ENCODE measurements at regions not wholly inside any gene's neighbourhood (a gene's known extent, or its start where the extent isn't known, plus 50 kb on each side); places are given as distances from the start of the nearest gene placed in this dataset.

DNA sequence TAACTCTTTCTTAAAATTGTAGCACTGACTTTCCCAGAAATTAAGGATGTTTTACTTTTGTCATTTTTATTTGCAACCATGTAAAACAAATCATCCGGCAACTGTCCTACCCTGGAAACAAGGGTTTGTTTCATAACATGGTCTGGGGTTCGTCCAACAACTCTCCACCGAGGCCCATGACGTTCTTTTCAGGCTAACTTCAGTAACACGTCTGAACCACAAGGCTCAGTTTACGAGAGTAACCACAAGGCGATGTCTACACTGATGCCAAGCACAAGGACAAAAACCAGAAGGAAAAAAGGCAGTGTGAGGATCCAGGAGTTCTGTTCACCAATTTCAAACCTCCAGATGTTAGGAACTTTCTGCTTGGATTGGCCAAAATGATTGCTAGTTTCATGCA, 546.1 kb downstream of the NTRK3 start:
- peak overlapping the region; percentile 52; the same call in 1 of the 2 replicates for H2AFZ ChIP-seq
- H3K27me3 Mint-ChIP-seq (ENCODE audit: insufficient read depth, low read depth, poor library complexity) = peaks cover 5% of the 10 kb centered on the region
- no peak overlapping the region for H3K4me2 ChIP-seq
- no peak overlapping the region for H3K27ac ChIP-seq (ENCODE audit: low read depth)
- DNase-seq (ENCODE audit: low spot score) (no peak), ATAC-seq (no peak)
- H3K79me2 ChIP-seq (replicated peaks; ENCODE audit: insufficient read depth) = no peaks in the 10 kb centered on the region
- H4K20me1 ChIP-seq (replicated peaks; ENCODE audit: insufficient read depth) = no peaks in the 10 kb centered on the region
- no peaks in the 10 kb centered on the region for H3K36me3 ChIP-seq (ENCODE audit: insufficient read depth)
- H3F3A ChIP-seq (replicated peaks; ENCODE audit: low read depth) = no peaks in the 10 kb centered on the region
- no peak overlapping the region for H3K27ac Mint-ChIP-seq
- no peaks in the 10 kb centered on the region; the same call in 2 of the 3 replicates for H3K4me1 Mint-ChIP-seq
- H3K36me3 Mint-ChIP-seq (ENCODE audit: low read depth) = no peaks in the 10 kb centered on the region
- TF ChIP-seq, protein P1, sequence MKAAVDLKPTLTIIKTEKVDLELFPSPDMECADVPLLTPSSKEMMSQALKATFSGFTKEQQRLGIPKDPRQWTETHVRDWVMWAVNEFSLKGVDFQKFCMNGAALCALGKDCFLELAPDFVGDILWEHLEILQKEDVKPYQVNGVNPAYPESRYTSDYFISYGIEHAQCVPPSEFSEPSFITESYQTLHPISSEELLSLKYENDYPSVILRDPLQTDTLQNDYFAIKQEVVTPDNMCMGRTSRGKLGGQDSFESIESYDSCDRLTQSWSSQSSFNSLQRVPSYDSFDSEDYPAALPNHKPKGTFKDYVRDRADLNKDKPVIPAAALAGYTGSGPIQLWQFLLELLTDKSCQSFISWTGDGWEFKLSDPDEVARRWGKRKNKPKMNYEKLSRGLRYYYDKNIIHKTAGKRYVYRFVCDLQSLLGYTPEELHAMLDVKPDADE (IDR thresholded peaks at IDR 0.05) = no peak
- TF ChIP-seq JUNB (IDR thresholded peaks at IDR 0.05; ENCODE audit: unreplicated experiment) = no peak
- no peak for TF ChIP-seq ZNF331 (CRISPR knock-in tag; IDR thresholded peaks at IDR 0.05; ENCODE audit: low read depth)
- TF ChIP-seq EZH2phosphoT487 (IDR thresholded peaks at IDR 0.05; ENCODE audit: unreplicated experiment) = no peak
- TF ChIP-seq, protein P2, sequence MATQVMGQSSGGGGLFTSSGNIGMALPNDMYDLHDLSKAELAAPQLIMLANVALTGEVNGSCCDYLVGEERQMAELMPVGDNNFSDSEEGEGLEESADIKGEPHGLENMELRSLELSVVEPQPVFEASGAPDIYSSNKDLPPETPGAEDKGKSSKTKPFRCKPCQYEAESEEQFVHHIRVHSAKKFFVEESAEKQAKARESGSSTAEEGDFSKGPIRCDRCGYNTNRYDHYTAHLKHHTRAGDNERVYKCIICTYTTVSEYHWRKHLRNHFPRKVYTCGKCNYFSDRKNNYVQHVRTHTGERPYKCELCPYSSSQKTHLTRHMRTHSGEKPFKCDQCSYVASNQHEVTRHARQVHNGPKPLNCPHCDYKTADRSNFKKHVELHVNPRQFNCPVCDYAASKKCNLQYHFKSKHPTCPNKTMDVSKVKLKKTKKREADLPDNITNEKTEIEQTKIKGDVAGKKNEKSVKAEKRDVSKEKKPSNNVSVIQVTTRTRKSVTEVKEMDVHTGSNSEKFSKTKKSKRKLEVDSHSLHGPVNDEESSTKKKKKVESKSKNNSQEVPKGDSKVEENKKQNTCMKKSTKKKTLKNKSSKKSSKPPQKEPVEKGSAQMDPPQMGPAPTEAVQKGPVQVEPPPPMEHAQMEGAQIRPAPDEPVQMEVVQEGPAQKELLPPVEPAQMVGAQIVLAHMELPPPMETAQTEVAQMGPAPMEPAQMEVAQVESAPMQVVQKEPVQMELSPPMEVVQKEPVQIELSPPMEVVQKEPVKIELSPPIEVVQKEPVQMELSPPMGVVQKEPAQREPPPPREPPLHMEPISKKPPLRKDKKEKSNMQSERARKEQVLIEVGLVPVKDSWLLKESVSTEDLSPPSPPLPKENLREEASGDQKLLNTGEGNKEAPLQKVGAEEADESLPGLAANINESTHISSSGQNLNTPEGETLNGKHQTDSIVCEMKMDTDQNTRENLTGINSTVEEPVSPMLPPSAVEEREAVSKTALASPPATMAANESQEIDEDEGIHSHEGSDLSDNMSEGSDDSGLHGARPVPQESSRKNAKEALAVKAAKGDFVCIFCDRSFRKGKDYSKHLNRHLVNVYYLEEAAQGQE (IDR thresholded peaks at IDR 0.05; ENCODE audit: unreplicated experiment) = no peak
- no peak for TF ChIP-seq CREB1 (CRISPR knock-in tag; IDR thresholded peaks at IDR 0.05; ENCODE audit: low read depth)
- TF ChIP-seq, protein P3, sequence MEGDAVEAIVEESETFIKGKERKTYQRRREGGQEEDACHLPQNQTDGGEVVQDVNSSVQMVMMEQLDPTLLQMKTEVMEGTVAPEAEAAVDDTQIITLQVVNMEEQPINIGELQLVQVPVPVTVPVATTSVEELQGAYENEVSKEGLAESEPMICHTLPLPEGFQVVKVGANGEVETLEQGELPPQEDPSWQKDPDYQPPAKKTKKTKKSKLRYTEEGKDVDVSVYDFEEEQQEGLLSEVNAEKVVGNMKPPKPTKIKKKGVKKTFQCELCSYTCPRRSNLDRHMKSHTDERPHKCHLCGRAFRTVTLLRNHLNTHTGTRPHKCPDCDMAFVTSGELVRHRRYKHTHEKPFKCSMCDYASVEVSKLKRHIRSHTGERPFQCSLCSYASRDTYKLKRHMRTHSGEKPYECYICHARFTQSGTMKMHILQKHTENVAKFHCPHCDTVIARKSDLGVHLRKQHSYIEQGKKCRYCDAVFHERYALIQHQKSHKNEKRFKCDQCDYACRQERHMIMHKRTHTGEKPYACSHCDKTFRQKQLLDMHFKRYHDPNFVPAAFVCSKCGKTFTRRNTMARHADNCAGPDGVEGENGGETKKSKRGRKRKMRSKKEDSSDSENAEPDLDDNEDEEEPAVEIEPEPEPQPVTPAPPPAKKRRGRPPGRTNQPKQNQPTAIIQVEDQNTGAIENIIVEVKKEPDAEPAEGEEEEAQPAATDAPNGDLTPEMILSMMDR (conservative IDR thresholded peaks at IDR 0.05; ENCODE audit: low read depth in 2 of 2) = no peak
- no peak for TF ChIP-seq STAT1 (IDR thresholded peaks at IDR 0.05; ENCODE audit: unreplicated experiment)
- TF ChIP-seq NANOG (IDR thresholded peaks at IDR 0.05; ENCODE audit: borderline replicate concordance) = no peak
- no peak for TF ChIP-seq ZNF114 (CRISPR knock-in tag; IDR thresholded peaks at IDR 0.05)
- no peak for TF ChIP-seq EZH2 (IDR thresholded peaks at IDR 0.05; ENCODE audit: low read depth, unreplicated experiment)
- TF ChIP-seq, protein P4, sequence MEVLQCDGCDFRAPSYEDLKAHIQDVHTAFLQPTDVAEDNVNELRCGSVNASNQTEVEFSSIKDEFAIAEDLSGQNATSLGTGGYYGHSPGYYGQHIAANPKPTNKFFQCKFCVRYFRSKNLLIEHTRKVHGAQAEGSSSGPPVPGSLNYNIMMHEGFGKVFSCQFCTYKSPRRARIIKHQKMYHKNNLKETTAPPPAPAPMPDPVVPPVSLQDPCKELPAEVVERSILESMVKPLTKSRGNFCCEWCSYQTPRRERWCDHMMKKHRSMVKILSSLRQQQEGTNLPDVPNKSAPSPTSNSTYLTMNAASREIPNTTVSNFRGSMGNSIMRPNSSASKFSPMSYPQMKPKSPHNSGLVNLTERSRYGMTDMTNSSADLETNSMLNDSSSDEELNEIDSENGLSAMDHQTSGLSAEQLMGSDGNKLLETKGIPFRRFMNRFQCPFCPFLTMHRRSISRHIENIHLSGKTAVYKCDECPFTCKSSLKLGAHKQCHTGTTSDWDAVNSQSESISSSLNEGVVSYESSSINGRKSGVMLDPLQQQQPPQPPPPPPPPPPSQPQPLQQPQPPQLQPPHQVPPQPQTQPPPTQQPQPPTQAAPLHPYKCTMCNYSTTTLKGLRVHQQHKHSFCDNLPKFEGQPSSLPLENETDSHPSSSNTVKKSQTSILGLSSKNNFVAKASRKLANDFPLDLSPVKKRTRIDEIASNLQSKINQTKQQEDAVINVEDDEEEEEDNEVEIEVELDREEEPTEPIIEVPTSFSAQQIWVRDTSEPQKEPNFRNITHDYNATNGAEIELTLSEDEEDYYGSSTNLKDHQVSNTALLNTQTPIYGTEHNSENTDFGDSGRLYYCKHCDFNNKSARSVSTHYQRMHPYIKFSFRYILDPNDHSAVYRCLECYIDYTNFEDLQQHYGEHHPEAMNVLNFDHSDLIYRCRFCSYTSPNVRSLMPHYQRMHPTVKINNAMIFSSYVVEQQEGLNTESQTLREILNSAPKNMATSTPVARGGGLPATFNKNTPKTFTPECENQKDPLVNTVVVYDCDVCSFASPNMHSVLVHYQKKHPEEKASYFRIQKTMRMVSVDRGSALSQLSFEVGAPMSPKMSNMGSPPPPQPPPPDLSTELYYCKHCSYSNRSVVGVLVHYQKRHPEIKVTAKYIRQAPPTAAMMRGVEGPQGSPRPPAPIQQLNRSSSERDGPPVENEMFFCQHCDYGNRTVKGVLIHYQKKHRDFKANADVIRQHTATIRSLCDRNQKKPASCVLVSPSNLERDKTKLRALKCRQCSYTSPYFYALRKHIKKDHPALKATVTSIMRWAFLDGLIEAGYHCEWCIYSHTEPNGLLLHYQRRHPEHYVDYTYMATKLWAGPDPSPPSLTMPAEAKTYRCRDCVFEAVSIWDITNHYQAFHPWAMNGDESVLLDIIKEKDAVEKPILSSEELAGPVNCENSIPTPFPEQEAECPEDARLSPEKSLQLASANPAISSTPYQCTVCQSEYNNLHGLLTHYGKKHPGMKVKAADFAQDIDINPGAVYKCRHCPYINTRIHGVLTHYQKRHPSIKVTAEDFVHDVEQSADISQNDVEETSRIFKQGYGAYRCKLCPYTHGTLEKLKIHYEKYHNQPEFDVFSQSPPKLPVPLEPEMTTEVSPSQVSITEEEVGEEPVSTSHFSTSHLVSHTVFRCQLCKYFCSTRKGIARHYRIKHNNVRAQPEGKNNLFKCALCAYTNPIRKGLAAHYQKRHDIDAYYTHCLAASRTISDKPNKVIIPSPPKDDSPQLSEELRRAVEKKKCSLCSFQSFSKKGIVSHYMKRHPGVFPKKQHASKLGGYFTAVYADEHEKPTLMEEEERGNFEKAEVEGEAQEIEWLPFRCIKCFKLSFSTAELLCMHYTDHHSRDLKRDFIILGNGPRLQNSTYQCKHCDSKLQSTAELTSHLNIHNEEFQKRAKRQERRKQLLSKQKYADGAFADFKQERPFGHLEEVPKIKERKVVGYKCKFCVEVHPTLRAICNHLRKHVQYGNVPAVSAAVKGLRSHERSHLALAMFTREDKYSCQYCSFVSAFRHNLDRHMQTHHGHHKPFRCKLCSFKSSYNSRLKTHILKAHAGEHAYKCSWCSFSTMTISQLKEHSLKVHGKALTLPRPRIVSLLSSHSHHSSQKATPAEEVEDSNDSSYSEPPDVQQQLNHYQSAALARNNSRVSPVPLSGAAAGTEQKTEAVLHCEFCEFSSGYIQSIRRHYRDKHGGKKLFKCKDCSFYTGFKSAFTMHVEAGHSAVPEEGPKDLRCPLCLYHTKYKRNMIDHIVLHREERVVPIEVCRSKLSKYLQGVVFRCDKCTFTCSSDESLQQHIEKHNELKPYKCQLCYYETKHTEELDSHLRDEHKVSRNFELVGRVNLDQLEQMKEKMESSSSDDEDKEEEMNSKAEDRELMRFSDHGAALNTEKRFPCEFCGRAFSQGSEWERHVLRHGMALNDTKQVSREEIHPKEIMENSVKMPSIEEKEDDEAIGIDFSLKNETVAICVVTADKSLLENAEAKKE (CRISPR knock-in tag; IDR thresholded peaks at IDR 0.05) = no peak
- TF ChIP-seq POLR2AphosphoS5 (IDR thresholded peaks at IDR 0.05; ENCODE audit: low read depth) = no peak
- no peaks in the 10 kb centered on the region for H3K27me3 ChIP-seq (ENCODE audit: insufficient read depth)
- H3K9me3 Mint-ChIP-seq = no peaks in the 10 kb centered on the region; the same call in 2 of the 3 replicates
- H3K9me2 ChIP-seq (ENCODE audit: insufficient read depth) = no peaks in the 10 kb centered on the region; the same call in 1 of the 2 replicates
- no peak overlapping the region for H3K4me3 Mint-ChIP-seq
- H3K4me1 ChIP-seq (ENCODE audit: insufficient read depth) = no peaks in the 10 kb centered on the region
- H3K4me3 ChIP-seq = no peak overlapping the region
